ENCODE measurements at regions not wholly inside any gene's neighbourhood (a gene's known extent, or its start where the extent isn't known, plus 50 kb on each side); places are given as distances from the start of the nearest gene placed in this dataset.

DNA sequence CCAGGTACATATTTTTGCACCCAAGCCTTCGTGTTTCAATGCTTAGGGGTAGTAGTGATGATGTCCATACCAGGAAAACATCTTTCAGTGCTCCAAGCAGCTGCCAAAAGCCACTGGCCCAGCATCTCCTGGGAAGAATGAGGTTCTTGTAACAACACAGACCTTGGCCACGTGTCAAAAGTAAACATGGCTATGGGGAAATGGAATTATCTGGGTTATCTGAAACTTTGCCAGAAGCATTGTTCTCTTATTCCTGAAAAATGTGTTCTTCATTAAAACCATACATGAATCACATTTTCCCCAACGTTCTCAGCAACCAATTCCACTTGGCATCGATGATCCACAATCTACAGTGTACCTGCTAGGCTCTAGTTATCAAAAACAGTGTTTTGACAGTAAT lies 524.2 kb upstream of the EEF2KMT start:
- no peak for TF ChIP-seq POLR2A (IDR thresholded peaks at IDR 0.05)
- TF ChIP-seq, protein P1, sequence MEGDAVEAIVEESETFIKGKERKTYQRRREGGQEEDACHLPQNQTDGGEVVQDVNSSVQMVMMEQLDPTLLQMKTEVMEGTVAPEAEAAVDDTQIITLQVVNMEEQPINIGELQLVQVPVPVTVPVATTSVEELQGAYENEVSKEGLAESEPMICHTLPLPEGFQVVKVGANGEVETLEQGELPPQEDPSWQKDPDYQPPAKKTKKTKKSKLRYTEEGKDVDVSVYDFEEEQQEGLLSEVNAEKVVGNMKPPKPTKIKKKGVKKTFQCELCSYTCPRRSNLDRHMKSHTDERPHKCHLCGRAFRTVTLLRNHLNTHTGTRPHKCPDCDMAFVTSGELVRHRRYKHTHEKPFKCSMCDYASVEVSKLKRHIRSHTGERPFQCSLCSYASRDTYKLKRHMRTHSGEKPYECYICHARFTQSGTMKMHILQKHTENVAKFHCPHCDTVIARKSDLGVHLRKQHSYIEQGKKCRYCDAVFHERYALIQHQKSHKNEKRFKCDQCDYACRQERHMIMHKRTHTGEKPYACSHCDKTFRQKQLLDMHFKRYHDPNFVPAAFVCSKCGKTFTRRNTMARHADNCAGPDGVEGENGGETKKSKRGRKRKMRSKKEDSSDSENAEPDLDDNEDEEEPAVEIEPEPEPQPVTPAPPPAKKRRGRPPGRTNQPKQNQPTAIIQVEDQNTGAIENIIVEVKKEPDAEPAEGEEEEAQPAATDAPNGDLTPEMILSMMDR (IDR thresholded peaks at IDR 0.05): no peak
- no peak for TF ChIP-seq EP300 (IDR thresholded peaks at IDR 0.05; ENCODE audit: low read depth)
- TF ChIP-seq POLR2AphosphoS5 (IDR thresholded peaks at IDR 0.05): no peak

Data from transverse colon (tissue), 4 donors.